ENCODE measurements at regions not wholly inside any gene's neighbourhood (a gene's known extent, or its start where the extent isn't known, plus 50 kb on each side); places are given as distances from the start of the nearest gene placed in this dataset.

GRCh38 chr17:72244494-72244893 lies 123.7 kb downstream of the SOX9 start:
- no peak for TF ChIP-seq SIN3A (IDR thresholded peaks at IDR 0.05; ENCODE audit: borderline replicate concordance, insufficient read depth, low read length)
- no peak for TF ChIP-seq FOXP2 (optimal IDR thresholded peaks at IDR 0.05; ENCODE audit: borderline replicate concordance, extremely low read depth, extremely low read length, insufficient read depth)
- TF ChIP-seq POLR2AphosphoS5 (IDR thresholded peaks at IDR 0.05; ENCODE audit: low read depth, low read length), result no peak
- no peak for TF ChIP-seq TAF1 (IDR thresholded peaks at IDR 0.05; ENCODE audit: borderline replicate concordance, insufficient read depth, low read length)
- TF ChIP-seq REST (IDR thresholded peaks at IDR 0.05; ENCODE audit: insufficient read depth in 1 of 2, low read depth in 2 of 2, low read length in 2 of 2), result no peak

- TF ChIP-seq REST (IDR thresholded peaks at IDR 0.05; ENCODE audit: insufficient read depth in 1 of 2, low read depth in 2 of 2, low read length in 2 of 2) (no peak), TAF1 (IDR thresholded peaks at IDR 0.05; ENCODE audit: borderline replicate concordance, insufficient read depth, low read length) (no peak), POLR2AphosphoS5 (IDR thresholded peaks at IDR 0.05; ENCODE audit: low read depth, low read length) (no peak), FOXP2 (optimal IDR thresholded peaks at IDR 0.05; ENCODE audit: borderline replicate concordance, extremely low read depth, extremely low read length, insufficient read depth) (no peak)
Observed at GRCh38 chr17:72244956-72245355, 124.1 kb downstream of the SOX9 start.

GRCh38 chr17:72249441-72249840 lies 128.6 kb downstream of the SOX9 start:
- TF ChIP-seq FOXP2 (optimal IDR thresholded peaks at IDR 0.05; ENCODE audit: borderline replicate concordance, extremely low read depth, extremely low read length, insufficient read depth), result no peak
- no peak for TF ChIP-seq REST (IDR thresholded peaks at IDR 0.05; ENCODE audit: insufficient read depth in 1 of 2, low read depth in 2 of 2, low read length in 2 of 2)
- no peak for TF ChIP-seq POLR2AphosphoS5 (IDR thresholded peaks at IDR 0.05; ENCODE audit: low read depth, low read length)
- TF ChIP-seq TAF1 (IDR thresholded peaks at IDR 0.05; ENCODE audit: borderline replicate concordance, insufficient read depth, low read length), result no peak
- no peak for TF ChIP-seq SIN3A (IDR thresholded peaks at IDR 0.05; ENCODE audit: borderline replicate concordance, insufficient read depth, low read length)

GRCh38 chr17:72250206-72250605 lies 129.4 kb downstream of the SOX9 start:
- TF ChIP-seq SIN3A (IDR thresholded peaks at IDR 0.05; ENCODE audit: borderline replicate concordance, insufficient read depth, low read length) (no peak), TAF1 (IDR thresholded peaks at IDR 0.05; ENCODE audit: borderline replicate concordance, insufficient read depth, low read length) (no peak), FOXP2 (optimal IDR thresholded peaks at IDR 0.05; ENCODE audit: borderline replicate concordance, extremely low read depth, extremely low read length, insufficient read depth) (no peak), REST (IDR thresholded peaks at IDR 0.05; ENCODE audit: insufficient read depth in 1 of 2, low read depth in 2 of 2, low read length in 2 of 2) (no peak), POLR2AphosphoS5 (IDR thresholded peaks at IDR 0.05; ENCODE audit: low read depth, low read length) (no peak)

GRCh38 chr17:72253597-72253996 lies 132.8 kb downstream of the SOX9 start:
- TF ChIP-seq REST (IDR thresholded peaks at IDR 0.05; ENCODE audit: insufficient read depth in 1 of 2, low read depth in 2 of 2, low read length in 2 of 2) (no peak), POLR2AphosphoS5 (IDR thresholded peaks at IDR 0.05; ENCODE audit: low read depth, low read length) (no peak), SIN3A (IDR thresholded peaks at IDR 0.05; ENCODE audit: borderline replicate concordance, insufficient read depth, low read length) (no peak), TAF1 (IDR thresholded peaks at IDR 0.05; ENCODE audit: borderline replicate concordance, insufficient read depth, low read length) (no peak), FOXP2 (optimal IDR thresholded peaks at IDR 0.05; ENCODE audit: borderline replicate concordance, extremely low read depth, extremely low read length, insufficient read depth) (no peak)

All from PFSK-1 (cell line).